ENCODE measurements at regions not wholly inside any gene's neighbourhood (a gene's known extent, or its start where the extent isn't known, plus 50 kb on each side); places are given as distances from the start of the nearest gene placed in this dataset.
"Not testable (repeated sequence)": the region's sequence is repeated elsewhere in the genome, so short reads cannot be mapped to it uniquely, and the experiment has no call there.

- no peak for DNase-seq
Measured at GRCh38 chr13:44739120-44739519, 163.0 kb upstream of the TSC22D1 start.

GRCh38 chr13:44738463-44738862 lies 162.3 kb upstream of the TSC22D1 start:
- no peak for DNase-seq

DNA sequence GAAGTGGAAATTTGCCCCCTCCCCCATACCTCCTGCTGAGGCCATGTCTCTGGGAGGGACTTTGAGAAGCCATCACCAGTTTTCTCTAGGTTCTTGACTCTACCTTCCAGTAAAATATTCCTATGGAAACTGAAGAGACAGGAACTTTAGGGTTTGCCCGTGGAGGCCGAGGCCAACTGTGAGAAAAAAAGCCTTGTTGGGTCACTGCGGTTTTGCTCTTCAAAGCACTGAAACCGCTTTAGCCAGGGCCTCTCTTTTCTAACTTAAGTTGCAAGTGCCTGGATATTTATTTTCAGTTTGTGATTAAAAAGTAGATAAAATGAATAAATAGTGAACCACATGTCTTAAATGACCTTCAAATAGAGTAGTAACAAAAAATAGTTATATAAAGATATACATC lies 159.7 kb upstream of the TSC22D1 start:
- no peak for DNase-seq

DNA sequence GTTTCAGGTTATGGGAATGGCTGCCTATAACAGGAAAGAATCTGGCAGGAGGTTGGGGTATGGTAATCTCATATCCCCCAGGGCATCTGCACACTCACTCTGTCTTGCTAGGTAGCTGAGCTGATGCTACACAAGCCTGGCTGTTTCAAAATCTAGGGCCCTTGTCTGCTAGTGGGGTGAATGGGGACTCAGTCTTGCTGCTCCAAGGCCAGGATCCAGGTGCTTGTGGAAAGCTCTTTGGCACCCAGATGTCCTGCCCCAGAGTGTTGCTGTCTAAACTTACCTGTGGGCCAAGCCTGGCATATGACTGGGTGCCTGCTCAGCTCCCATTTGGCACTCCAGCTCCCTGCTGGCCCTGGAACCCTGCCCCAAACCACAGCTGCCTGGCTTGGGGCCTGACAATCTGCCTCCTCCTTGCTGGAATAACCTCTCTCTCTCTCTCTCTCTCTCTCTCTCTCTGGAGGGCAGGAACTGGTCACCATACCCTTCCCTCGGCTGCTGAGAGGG lies 158.1 kb upstream of the TSC22D1 start:
- DNase-seq = no peak

DNA sequence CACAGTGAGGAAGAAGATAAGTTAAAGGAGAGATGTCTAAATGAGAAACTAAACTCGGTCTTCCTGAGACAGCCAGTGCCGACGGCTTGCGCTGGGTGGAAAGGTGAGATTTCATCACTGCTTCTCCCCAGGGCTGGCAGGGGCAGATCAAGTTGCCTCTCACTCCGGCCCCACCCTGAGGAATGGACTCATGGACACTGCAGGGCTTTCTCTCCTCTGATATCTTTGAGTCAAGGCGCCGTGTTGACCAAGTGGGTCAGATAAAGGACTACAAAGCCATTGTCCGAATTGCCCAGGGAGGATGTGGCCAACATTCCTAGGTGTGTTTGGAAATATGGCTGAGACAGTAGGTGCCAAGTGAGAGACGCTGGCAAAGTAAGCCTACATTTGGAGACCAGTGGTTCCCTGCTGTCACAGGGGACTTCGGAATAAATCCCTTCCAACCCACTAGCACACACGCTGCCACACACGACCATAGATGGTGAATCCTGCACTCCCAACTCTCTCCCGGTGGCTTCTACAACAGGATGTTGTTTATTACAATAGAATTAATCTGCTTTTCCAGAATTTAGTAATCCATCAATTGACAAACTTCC lies 156.5 kb upstream of the TSC22D1 start:
- DNase-seq = no peak

- no peak for DNase-seq
Measured at GRCh38 chr13:44730851-44731250, 154.7 kb upstream of the TSC22D1 start.

GRCh38 chr13:44730099-44730498 lies 154.0 kb upstream of the TSC22D1 start:
- no peak for DNase-seq

DNA sequence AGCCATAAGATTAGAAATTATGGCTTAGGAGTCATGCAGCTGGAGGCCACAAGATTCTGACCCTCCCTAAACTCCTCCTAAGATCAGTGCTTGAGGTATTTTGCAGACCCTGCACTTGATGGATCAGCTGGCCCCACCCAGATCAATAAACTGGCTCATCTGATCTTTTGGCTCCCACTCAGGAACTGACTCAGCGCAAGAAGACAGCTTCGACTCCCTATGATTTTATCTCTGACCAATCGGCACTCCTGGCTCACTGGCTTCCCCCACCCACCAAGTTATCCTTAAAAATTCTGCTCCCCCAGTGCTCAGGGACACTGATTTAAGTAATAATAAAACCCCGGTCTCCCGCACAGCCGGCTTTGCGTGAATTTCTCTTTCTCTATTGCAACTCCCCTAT lies 151.5 kb upstream of the TSC22D1 start:
- not testable (repeated sequence) for DNase-seq

DNA sequence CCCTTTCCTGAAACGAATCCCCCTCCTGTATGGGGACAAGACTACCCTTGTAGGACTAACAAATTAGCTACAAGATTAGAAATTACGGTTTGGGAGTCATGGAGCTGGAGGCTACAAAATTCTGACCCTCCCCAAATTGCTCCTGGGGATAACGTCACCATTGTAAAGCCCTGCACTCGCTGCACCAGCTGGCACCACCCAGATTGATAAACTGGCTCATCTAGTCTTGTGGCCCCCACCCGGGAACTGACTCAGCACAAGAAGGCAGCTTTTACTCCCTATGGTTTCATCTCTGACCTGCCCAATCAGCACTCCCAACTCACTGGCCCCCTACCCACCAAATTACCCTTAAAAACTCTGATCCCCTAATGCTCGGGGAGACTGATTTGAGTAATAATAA lies 150.6 kb upstream of the TSC22D1 start:
- DNase-seq = no peak

- no peak for DNase-seq
Measured at GRCh38 chr13:44726214-44726613, 150.1 kb upstream of the TSC22D1 start.

DNA sequence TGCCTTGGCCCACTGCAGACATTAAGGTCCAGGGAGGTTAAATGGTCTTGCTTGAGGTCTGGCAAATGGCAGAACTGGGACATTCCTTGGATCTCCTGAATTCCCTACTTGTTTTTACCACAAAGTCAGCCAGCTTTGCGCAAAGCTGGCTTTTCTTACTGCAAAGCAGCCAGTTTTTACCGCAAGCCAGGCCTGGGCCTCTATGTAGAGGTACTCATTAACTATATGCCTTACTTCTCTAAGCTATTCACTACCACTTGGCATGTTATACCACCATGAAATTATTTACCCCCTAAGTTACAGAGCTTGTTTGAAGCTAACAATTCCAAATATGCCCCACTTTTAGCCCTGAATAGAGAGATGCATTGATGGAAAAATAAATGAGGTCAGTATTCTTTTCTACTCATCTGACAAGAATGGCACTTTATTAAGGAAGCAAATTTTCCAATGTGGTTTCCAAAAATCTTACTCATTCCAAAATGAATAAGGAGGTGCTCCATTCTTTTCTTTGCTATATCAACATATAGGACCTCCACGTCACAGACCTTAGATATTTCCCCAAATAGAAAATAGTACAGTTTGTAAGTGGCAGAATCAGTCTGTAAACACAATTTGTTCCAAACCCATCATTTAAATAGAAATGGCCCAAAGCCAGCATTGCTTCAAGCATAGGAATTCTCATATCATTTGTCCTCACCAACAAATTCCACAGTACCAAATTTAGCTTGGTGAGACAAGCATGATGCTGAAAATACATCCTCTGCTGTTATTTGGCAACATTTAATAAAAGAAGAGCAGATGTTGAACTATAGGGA lies 143.9 kb upstream of the TSC22D1 start:
- no peak for DNase-seq

GRCh38 chr13:44718467-44718866 lies 142.3 kb upstream of the TSC22D1 start:
- DNase-seq = no peak

- no peak for DNase-seq
Measured at GRCh38 chr13:44715287-44716230, 139.4 kb upstream of the TSC22D1 start.

DNA sequence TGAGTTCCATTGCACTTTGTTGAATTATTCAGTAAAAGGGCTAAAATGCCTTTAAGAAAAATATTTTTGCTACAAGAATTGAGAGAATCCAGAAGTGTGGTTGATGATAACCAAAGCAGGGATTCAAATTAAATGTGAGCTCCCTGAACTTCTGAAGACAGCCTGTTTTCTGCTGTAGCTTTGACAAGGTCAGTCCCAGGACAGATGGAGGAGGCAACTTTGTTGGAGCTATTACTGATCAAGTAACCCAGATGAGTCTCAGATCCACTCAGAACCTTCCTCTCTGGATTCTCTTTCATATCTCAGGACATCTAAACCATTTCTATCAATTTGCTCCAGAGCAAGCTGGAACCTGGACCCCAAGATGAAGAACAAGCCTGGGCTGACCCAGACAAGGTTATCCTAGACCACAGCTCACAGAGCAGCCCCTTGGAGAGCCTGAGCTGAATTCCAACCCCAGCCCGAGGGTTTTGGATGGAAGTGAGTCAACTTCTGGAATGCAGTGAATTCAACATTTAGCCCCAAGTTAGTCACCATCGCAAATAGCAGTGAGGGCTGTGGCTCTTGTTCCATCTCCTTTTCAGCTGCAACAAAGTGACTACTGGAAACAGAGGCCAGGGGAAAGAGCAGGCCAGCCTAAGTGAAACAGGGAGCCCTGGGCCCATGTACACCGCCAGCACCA lies 137.8 kb upstream of the TSC22D1 start:
- no peak for DNase-seq

DNA sequence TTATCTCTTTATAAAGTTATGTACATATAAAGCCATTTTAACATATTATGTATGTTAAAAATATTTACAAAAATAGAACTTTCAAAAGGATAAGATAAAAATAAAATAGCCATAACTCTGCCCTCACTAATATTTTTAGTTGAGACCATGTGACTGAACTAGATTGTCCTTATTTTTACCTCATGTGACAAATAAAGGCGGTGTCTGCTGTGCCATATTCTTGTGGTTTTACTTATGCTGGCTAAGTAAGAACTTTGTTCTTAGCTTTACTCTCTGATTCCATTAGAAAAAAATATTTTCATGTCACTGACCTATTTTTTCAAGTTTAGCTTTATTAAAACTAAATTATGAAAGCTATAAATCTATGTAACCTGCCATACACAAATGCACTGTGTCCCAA lies 135.6 kb upstream of the TSC22D1 start:
- no peak for DNase-seq

GRCh38 chr13:44710576-44710975 lies 134.4 kb upstream of the TSC22D1 start:
- DNase-seq = no peak

- DNase-seq = not testable (repeated sequence)
Measured at GRCh38 chr13:44704811-44705210, 128.7 kb upstream of the TSC22D1 start.

DNA sequence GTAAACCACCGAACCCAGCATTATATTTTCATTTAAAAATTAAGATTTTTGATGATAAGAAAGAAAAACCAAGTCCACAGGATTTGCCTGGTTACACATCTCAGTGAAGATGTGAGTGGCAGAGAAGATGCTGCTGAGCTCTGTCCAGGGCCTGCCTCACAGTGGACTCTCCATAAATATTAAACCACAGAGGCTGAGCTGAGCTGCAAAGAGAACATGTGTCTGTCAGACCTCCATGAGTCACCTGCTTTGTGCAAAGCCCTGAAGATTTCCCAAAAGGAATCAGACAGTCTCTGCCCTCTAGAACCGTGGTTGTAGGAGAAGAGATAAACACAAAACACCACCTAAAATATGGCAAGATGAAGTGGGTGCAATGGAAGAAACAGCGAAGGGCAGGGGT lies 127.2 kb upstream of the TSC22D1 start:
- DNase-seq = no peak

- DNase-seq = no peak
Measured at GRCh38 chr13:44698066-44698465, 121.9 kb upstream of the TSC22D1 start.

DNA sequence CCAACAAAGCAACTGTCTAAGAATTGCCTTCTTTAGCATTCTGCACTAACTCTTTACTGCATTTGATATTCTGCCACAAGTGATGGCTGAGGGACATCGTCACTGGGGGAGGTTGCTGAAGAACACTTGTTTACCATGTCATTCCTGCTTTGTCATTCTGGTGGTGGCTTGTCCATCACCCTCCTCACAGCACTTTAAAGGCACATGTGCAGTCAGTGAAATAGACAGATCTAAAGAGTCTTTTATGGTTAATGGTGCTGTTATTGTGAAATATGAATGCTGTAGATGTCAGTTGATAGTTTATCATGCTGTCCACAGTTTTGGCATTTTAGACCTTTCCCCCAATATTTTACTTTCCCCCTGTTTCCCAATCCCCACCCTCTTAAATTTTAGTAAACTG lies 120.9 kb upstream of the TSC22D1 start:
- DNase-seq = no peak

GRCh38 chr13:44695520-44695919 lies 119.4 kb upstream of the TSC22D1 start:
- no peak for DNase-seq

- DNase-seq = no peak
Measured at GRCh38 chr13:44694842-44695241, 118.7 kb upstream of the TSC22D1 start.

- no peak for DNase-seq
Measured at GRCh38 chr13:44694291-44694690, 118.2 kb upstream of the TSC22D1 start.
